ENCODE measurements at regions not wholly inside any gene's neighbourhood (a gene's known extent, or its start where the extent isn't known, plus 50 kb on each side); places are given as distances from the start of the nearest gene placed in this dataset.
"Not testable (repeated sequence)": the region's sequence is repeated elsewhere in the genome, so short reads cannot be mapped to it uniquely, and the experiment has no call there.

GRCh38 chr1:195663549-195664280 lies 944.5 kb downstream of the KCNT2 start:
- DNase-seq (ENCODE audit: low spot score): no peak

DNA sequence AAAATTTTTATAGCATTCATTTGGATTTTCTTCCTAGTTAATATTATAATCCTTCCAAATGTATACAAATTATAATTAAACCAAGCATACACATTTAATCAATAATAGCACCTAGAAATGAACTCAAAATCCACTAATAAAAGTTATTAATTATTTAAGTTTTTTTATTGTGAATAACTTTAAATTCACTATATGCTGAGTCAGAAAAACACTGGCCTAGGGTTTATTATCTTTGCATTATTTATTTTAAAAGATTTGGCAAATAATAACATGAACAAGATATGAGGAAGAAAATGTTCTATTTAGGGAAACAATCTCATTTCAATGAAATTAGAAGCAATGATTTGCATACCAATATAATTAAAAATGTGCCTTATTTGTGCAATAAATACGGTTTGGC lies 951.5 kb downstream of the KCNT2 start:
- no peak for DNase-seq (ENCODE audit: low spot score)

DNA sequence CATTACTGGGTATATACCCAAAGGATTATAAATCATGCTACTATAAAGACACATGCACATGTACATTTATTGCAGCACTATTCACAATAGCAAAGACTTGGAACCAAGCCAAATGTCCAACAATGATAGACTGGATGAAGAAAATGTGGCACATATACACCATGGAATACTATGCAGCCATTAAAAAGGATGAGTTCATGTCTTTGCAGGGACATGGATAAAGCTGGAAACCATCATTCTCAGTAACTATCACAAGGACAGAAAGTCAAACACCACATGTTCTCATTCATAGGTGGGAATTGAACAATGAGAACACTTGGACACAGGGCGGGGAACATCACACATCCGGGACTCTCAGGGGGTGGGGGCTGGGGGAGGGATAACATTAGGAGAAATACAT lies 959.4 kb downstream of the KCNT2 start:
- DNase-seq (ENCODE audit: low spot score): not testable (repeated sequence)

GRCh38 chr1:195637539-195637938 lies 970.7 kb downstream of the KCNT2 start:
- no peak for DNase-seq (ENCODE audit: low spot score)

- DNase-seq (ENCODE audit: low spot score): no peak
These were observed 990.0 kb downstream of the KCNT2 start for GRCh38 chr1:195618287-195618686.

DNA sequence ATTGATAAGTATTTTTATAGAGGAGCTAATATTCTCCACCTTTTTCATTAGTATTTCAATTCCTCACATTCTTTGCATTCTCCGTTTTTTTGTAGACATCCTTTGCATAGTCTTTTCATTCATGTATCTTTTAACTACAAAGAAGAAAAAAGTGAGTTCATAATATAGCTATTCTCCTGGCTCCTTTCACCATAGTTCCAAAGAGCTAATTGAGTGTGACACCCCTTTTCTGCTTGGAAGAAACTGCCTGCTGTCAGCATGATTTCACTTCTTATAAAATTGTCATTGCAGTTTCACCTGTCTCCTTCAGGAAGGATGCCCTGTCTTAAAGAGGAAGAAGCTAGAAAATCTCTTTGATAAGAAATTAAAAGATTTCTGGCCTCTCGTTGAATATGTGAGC lies 991.1 kb downstream of the KCNT2 start:
- no peak for DNase-seq (ENCODE audit: low spot score)

DNA sequence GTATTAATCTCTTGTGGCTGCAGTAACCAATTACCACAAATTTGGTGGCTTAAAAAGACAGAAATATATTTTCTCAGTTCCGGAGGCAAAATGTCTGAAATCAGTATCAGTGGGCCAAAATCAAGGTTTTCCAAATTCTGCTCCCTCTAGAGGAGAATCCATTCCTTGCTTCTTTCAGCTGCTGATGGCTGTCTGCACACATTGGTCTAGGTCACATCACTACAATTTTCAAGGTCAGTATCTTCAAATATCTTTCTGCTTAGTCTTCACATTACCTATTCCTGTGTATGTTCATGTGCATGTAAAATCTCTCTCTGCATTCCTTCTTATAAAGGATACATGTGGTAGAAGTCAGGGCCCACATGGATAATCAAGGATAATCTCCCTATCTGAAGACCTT lies 999.4 kb downstream of the KCNT2 start:
- DNase-seq (ENCODE audit: low spot score): no peak

- no peak for DNase-seq (ENCODE audit: low spot score)
These were observed 1001.8 kb downstream of the KCNT2 start for GRCh38 chr1:195606483-195606882.

DNA sequence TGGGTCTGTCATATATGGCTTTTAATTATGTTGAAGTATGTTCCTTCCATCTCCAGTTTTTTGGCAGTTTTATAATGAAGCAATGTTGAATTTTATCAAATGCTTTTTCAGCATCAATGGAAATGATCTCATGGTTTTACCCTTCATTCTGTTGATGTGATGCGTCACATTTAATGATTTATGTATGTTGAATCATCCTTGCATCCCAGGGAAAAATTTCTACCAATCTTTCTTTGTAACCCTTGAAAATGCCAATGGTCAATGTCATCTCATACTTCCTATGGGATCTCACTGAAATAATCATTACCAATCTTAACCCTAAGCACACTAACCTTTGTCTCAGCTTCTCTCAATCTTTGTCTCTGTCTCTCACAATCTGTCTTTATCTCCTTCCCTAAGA lies 1004.0 kb downstream of the KCNT2 start:
- DNase-seq (ENCODE audit: low spot score): no peak

GRCh38 chr1:195597891-195598290 lies 1010.3 kb downstream of the KCNT2 start:
- DNase-seq (ENCODE audit: low spot score): no peak

GRCh38 chr1:195594773-195595172 lies 1013.5 kb downstream of the KCNT2 start:
- DNase-seq (ENCODE audit: low spot score): no peak

- DNase-seq (ENCODE audit: low spot score): no peak
These were observed 1013.9 kb downstream of the KCNT2 start for GRCh38 chr1:195594322-195594721.

DNA sequence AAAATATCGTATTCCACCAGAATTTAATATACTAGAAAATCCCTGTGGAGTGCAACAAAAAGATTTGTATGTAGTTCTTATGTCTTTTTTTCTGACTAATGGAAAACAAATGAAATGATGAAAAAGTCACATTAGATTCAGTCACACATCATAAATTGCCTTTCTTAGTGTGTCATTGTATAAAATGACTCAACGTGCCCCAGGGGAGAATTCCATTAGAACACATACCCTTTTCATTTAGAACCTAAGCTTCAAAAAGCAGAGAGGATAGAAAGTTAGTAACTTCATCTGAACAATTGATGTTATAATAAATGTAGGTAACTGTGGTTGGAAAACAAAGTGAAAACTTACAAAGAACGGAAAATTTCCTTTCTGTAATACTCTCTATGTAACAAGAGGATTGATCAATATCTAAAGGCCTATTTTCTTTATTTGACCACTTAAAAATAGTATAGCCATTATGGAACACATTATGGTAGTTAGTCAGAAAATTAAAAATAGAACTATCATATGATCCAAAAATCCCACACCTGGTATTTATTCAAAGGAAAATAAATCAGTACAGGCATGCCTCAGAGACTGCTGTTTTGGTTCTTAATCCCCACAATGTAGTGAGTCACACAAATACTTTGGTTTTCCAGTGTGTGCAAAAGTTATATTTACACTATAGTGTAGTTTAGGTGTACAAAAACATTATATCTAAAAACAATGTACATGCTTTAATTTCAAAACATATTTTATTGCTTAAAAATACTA lies 1016.1 kb downstream of the KCNT2 start:
- no peak for DNase-seq (ENCODE audit: low spot score)

DNA sequence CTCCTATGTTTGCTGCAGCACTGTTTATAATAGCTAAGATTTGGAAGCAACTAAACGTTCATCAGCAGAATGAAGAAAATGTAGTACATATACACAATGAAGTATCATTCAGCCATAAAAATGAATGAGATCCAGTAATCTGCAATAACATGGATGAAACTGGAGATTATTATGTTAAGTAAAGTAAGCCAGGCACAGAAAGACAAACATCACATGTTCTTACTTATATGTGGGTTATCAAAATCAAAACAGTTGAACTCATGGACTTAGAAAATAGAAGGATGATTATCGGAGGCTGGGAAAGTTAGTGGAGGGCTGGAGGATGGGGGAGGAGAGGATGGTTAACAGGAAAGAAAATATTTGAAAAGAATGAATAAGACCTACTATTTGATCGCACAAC lies 1017.6 kb downstream of the KCNT2 start:
- DNase-seq (ENCODE audit: low spot score): no peak

DNA sequence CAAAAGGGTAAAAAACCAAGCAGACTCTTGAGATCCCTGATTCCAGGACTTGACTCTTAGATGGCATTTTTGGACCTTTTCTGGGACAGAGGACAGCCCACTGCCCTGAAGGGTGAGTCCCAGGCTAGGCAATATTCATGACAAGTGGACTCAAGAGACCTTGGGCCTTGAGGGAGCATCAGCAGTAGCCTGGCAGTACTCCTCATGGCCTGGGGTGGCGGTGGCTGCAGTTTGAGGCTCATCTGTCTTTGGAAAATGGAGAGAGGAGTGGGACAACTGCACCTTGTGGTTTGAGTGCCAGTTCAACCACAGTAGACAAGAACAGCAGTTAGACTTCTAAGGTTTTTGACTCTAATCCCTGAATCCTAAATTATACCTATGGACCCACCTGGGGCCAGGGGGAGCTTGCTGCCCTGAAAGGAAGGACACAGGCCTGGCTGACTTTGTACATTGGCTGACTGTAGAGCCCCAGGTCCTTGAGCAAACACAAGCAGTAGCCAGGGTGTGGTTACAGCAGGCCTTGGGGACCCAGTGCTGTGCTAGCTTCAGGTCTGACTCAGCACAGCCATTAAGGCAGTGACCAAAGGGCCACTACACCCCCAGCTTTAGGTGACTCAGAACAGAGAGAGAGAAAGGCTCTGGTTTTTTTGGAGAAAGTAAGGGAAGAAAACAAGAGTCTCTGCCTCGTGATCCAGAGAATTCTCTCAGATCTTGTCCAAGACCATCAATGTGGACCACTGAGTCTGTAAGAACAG lies 1023.2 kb downstream of the KCNT2 start:
- no peak for DNase-seq (ENCODE audit: low spot score)

DNA sequence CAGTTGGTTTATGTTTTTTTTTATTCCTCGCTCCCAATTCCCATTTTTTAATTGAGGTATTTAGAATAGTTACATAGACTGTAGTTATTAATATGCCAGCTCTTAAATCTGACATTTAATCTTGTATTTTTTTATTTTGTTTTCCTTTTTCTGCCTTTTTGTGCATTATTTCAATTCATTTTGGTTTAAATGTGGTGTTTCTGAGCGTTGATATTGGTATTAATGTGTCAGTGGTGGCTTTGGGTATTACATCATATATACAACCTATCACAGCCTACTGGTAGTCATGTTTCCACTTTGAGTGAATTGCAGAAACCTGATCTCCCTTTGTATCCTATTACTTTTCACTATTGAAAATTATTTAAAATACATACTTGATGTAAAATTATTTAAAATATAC lies 1027.3 kb downstream of the KCNT2 start:
- no peak for DNase-seq (ENCODE audit: low spot score)

DNA sequence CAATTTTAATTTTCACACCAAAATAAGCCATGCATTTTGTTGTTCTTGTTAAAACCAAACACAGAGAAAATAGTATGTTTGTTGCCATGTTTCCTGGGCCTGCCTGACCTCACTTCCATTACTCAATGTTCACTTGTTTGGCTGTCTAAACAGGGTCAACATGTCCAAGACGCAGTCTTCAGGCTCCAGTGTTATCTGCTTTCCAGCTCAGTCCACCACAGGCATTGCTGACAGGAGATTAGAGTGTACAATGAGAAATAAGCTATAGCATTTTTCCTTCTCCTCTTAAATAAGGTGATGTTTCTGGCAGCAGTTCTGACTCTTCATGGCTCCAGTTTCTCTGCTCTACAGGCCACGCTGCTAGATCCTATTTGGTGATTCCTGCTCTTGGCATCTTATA lies 1030.5 kb downstream of the KCNT2 start:
- no peak for DNase-seq (ENCODE audit: low spot score)

- DNase-seq (ENCODE audit: low spot score): no peak
These were observed 1031.6 kb downstream of the KCNT2 start for GRCh38 chr1:195576641-195577040.

GRCh38 chr1:195574511-195574910 lies 1033.7 kb downstream of the KCNT2 start:
- DNase-seq (ENCODE audit: low spot score): no peak

- no peak for DNase-seq (ENCODE audit: low spot score)
These were observed 1038.3 kb downstream of the KCNT2 start for GRCh38 chr1:195569934-195570333.

DNA sequence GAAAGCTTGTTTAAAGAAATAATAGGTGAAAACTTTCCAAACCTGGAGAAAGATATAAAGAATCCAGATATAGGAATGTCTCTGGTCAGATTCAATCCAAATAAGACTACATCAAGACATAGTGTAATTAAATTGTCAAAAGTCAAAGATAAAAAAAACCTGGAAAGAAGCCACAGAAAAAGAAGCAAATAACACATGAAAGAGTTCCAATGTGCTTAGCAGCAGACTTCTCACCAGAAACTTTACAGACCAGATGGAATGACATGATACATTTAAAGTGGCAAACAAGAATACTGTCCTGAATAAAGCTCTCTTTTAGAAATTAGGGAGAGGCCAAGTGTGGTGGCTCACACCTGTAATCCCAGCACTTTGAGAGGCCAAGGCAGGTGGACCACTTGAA lies 1039.9 kb downstream of the KCNT2 start:
- no peak for DNase-seq (ENCODE audit: low spot score)

DNA sequence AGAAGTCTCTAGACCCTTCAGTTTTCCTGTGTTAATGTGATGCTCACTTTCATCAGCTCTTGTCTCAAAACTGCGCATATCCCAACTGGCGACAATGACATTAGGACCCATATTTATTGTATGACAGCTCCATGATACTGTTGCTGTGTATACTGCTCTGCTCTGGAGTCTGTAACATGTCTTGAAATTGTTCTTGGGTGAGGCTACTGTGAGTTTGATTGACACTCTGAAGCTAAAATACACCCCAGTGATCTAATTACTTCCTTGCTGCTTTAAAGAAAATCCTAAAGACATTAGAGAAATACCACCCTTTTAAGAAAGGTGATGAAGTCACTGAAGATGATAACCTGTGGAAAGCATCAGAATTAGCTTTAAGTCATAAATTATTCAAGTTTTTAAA lies 1046.2 kb downstream of the KCNT2 start:
- DNase-seq (ENCODE audit: low spot score): no peak
